OCI-LY1 (cell line): ENCODE measurements at regions not wholly inside any gene's neighbourhood (a gene's known extent, or its start where the extent isn't known, plus 50 kb on each side); places are given as distances from the start of the nearest gene placed in this dataset.

ENCODE experiments used
- EZH2 ChIP-seq: fragments of 200-600 bp; sonication (generic), shearing (Covaris generic); IDR thresholded peaks from 2 replicates; pipeline ENCODE4 v1.8.0; 2017; ENCODE audit warnings: borderline replicate concordance, mixed run types, mild to moderate bottlenecking, antibody characterized with exemption, low read length, moderate library complexity, mixed read lengths
- TF ChIP-seq, protein P1 (sequence below): fragments of 200-600 bp; sonication (generic), shearing (Covaris generic); IDR thresholded peaks from 2 replicates; pipeline ENCODE4 v1.5.1; 2017; ENCODE audit warnings: mild to moderate bottlenecking, antibody characterized with exemption, low read length, moderate library complexity, mixed read lengths

GRCh38 chr5:102624405-102624804 is 125.6 kb upstream of the SLCO6A1 start:
- TF ChIP-seq, protein P1, sequence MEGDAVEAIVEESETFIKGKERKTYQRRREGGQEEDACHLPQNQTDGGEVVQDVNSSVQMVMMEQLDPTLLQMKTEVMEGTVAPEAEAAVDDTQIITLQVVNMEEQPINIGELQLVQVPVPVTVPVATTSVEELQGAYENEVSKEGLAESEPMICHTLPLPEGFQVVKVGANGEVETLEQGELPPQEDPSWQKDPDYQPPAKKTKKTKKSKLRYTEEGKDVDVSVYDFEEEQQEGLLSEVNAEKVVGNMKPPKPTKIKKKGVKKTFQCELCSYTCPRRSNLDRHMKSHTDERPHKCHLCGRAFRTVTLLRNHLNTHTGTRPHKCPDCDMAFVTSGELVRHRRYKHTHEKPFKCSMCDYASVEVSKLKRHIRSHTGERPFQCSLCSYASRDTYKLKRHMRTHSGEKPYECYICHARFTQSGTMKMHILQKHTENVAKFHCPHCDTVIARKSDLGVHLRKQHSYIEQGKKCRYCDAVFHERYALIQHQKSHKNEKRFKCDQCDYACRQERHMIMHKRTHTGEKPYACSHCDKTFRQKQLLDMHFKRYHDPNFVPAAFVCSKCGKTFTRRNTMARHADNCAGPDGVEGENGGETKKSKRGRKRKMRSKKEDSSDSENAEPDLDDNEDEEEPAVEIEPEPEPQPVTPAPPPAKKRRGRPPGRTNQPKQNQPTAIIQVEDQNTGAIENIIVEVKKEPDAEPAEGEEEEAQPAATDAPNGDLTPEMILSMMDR: no peak
- no peak for TF ChIP-seq EZH2
